Left ventricle myocardium superior (tissue), 1 donor: ENCODE measurements at regions not wholly inside any gene's neighbourhood (a gene's known extent, or its start where the extent isn't known, plus 50 kb on each side); places are given as distances from the start of the nearest gene placed in this dataset.

Source experiments
- ATAC-seq: fragments of 200-7000 bp; cut with Tn5 transposase; one replicate; pipeline ENCODE4 v1.9.1; 2020; ENCODE audit warnings: mild to moderate bottlenecking, moderate library complexity
- DNase-seq: peaks from one replicate; pipeline ENCODE4 v3.0.0-alpha.2; 2020
- intact Hi-C: fragments of 100-400 bp; cut with micrococcal nuclease; formaldehyde crosslinking; loops from one replicate; pipeline ENCODE4 v1.11.0; 2022
- donor health status: DM: no; HTN: yes; CAD: no; lungs with severe emphysema.

DNA sequence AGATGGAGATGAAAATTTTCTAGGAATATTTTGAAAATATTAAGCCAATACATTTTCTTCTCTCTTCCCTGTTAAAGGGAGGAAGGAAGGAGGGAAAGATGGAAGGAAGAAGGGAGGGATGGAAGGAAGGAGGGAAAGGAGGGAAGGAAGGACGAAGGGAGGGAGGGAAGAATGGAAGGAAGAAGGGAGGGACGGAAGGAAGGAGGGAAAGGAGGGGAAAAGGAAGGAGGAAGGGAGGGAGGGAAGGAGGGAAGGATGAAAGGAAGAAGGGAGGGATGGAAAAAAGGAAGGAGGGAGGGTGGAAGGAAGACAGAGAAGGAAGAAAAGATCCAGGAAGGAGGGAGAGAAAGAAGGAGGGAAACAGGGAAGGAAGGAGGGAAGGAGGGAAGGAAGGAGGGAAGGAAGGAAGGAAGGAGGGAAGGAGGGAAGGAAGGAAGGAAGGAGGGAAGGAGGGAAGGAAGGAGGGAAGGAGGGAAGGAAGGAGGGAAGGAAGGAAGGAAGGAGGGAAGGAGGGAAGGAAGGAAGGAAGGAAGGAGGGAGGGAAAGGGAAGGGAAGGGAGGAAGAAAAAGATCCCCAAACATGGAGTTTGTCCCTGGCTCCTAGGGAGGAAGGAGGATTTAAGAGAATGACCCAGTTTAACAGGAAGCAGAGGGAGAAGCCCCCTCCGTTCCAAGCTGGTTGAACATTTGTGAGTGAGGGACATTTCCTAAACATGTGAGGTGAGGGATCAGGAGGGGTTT lies 70.3 kb upstream of the NEURL1B start:
- intact Hi-C loops = no loop called here
- DNase-seq (no peak), ATAC-seq (no peak)

DNA sequence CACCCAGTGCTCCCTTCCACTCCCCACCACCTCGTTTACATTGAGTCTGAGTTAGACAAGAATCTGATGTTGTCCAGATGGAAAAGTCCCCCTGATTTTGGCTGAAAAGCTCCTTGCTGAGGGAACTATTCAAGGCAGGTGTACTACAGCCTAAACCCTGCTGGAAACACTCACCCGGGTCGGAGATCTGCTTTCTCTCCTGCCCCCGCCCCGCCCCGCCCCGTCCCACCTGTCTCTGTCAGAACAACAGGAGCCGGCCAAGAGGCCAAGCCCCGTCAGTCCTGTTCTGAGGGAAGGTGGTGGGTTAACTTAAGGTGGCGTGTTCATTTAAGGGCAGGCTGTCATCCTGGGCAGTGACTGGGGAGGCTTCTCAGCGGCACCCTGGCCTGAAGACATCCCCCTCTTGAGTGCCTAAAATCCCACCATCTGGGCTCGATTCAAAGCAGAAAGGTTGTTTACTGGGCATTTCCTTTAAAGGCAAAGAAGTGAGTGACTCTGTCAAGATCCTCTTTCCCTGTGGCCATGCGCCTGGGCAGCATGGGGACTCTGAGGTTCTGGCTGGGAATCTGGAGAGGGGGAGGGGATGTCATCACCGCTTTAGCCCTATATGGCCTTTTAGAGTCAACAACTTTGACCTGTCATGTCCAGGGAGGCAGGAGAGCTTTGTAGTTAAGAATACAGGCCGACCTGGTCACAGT lies 71.1 kb upstream of the NEURL1B start:
- ATAC-seq = no peak
- intact Hi-C loops = no loop called here
- DNase-seq = no peak

DNA sequence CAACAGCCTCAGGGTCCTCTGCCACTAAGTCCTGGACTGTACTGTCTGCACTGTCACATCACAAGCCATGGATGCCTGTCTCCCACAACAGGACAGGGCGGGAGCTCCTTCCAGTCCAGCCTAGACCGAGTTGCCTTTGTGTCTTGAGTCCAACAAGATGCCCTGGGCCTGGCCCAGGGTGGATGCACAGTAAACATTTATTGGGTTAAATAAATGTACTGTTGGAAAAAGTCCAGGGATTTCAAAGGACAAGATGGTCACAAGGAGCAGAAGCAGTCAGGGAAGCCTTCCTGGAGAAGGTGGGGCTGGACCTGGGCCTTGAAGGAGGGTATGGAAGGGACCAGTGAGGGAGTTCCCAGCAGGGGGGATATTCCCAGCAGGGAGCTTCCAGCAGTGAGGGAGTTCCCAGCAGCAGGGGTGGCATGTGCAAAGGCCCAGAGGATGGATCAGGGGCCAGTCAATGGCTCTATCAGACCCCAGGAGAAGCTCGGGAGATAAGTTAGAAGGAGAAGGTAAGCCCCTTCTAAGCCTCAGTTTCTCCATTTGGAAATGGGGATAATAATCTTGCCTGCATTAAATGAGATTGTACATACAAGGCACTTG lies 72.7 kb upstream of the NEURL1B start:
- intact Hi-C loops = no loop called here
- ATAC-seq (no peak), DNase-seq (no peak)

DNA sequence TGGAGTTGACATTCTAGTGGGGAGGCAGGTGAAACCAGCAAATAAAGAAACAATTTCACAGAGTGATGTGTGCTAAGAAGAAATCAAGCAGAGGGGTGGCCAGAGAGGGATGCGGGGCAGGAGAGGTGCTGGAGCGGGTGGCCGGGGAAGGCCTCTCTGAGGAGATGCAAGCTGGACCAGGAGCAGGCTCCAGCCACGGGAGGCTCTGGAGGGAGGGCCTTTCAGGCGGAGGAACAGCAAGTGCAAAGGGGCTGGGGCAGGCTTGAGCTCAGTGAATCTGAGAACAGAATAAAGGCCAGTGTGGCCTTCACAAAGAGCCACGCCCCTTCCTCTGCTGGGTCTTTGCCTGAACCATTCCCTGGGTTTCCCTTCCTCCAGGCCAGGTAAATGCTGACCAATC lies 73.2 kb upstream of the NEURL1B start:
- ATAC-seq = no peak
- no peak for DNase-seq
- intact Hi-C loops = no loop called here

DNA sequence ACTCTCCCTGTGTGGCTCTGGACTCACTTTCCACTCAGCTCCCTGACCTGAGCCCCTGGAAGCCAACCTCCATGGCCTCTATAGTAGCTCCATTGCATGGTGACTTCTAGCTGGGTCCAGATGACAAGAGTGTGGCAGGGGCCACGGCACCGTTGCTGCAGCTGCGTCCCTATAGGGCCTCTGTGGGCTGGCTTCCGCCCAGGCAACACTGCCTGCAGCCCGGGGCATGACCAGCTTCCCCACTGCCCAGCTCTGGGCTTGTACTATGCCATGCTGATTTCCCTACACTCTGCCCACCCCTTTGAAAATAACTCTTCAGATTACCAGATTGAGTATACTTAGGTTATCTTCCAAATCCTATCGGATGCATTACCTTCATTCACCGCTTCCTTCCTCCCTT lies 73.8 kb upstream of the NEURL1B start:
- DNase-seq (no peak), ATAC-seq (no peak)
- intact Hi-C loops = no loop called here

DNA sequence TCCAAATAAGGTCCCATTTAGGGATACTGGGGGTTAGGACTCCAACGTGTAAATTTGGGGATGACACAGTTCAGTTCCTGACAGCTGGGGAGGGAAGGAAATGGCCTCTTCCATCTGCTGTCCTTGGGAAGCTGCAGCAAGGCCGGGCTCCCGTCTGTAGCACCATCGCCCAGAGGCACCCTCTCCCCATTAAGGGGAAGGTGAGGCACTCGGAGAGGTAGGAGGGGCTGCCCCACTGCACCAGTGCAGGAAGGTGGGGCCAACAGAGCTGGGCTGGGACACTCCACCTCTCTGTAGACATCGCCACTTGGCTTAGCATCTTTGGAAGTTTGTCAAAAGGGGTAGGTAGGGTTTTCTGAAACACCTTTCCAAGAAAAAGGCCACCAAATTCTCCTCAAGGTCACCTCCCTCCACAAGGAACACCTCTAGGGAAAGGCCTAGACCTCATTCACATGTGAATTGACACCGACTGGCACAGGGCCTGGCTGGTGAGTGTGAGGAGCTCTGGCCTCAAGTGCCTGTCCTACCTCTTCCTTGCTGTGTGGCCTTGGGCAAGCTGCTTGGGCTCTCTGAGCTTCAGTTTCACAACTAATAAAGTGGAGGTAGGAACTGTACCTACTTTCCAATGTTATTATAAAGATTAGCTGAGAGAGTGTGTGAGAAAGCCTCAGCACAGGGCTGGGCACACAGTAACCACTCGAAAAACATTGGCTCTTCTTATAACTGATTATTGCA lies 75.0 kb upstream of the NEURL1B start:
- DNase-seq (no peak), ATAC-seq (no peak)
- intact Hi-C loops = no loop called here

DNA sequence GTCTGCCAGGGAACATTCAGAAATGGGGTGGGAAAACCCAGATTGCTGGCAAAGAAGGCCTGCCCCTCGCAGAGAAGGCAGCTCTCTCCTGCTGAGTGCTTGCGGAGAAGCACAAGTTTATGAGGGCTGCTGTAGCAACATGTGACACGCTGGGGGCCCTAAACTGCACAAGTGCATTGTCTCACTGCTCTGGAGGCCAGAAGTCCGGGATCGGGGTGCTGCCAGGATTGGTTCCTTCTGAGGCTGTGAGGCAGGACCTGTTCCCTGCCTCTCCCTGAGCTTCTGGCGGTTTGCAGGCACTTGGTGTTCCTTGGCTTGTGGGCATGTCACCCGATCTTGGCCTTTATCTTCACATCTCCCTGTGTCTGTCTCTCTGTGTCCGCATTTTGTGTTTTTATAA lies 75.6 kb upstream of the NEURL1B start:
- ATAC-seq = no peak
- intact Hi-C loops = no loop called here
- no peak for DNase-seq

DNA sequence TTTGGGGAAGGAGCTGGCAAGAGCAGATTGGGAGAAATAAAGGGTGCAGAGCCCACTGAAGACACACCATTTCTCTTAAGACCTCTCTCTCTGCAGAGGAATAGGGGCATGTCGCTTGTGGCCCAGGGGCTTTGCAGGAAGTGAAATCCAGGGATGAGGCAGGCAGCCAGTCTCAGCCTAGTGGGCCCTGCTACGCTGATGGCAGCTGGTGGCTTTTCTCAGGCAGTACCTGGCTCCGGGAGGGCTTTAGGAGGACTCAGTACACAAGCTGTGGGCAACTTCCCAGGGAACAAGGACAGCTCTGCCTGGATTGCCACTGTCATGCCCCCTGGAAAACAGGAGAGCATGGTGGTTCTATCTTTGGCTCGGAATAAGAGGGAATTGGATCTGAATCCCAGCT lies 76.2 kb upstream of the NEURL1B start:
- DNase-seq (no peak), ATAC-seq (no peak)
- intact Hi-C loops = no loop called here

DNA sequence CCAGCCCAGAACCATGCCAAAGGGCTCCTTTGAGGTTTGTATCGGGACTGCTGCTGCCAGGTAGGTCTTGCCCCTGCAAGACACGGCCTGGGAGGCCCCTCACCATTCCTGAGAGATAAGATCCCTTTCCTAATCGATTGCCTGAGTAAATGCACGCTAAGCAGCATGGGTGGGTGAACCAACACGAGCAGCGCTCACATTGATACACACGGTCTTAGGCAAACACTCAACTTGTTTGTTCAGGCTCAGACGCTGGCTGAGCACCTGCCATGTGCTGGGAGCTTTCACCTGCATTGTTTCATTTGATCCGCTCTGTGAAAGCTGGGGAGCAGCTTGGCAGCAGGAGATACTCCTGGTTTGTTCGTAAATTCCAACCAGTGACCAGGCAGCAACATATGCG lies 76.9 kb upstream of the NEURL1B start:
- DNase-seq = no peak
- intact Hi-C loops = no loop called here
- no peak for ATAC-seq

DNA sequence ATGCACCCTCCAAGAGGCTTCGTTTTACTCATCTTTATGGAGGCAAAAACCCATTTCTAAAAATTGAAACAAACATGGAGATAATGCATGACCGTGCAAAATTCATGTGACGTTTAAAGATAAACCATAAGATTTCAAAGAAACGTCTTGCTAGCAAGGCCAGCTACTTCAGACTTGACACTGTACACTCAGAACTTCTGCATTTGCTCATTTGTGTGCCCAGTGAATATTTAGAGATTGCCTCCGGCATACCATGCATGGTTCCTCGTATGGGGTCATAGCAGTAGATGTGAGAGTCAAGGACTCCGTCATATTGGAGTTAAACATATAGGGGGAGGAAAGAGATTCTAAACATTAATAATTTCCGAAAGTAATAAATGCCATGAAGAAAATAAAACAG lies 78.6 kb upstream of the NEURL1B start:
- intact Hi-C loops = no loop called here
- no peak for DNase-seq
- no peak for ATAC-seq

DNA sequence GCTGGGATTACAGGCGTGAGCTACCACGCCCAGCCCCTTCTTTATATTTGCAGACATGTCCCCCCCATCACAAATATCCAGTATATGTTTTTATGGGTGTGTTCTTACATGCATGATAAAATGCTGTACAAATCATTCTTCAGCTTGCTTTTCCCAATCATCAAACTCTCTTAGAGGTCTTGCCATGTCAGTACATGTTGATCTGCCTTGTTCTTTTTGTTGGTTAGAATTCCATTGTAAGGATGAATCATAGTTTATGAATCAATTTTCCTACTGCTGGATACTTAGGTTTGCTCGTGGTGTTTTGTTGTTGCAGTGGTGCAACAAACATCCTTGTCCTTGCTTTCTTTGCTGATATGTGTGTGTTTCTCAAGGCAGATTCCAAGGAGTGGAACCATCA lies 79.9 kb upstream of the NEURL1B start:
- ATAC-seq (no peak), DNase-seq (no peak)
- intact Hi-C loops = no loop called here

DNA sequence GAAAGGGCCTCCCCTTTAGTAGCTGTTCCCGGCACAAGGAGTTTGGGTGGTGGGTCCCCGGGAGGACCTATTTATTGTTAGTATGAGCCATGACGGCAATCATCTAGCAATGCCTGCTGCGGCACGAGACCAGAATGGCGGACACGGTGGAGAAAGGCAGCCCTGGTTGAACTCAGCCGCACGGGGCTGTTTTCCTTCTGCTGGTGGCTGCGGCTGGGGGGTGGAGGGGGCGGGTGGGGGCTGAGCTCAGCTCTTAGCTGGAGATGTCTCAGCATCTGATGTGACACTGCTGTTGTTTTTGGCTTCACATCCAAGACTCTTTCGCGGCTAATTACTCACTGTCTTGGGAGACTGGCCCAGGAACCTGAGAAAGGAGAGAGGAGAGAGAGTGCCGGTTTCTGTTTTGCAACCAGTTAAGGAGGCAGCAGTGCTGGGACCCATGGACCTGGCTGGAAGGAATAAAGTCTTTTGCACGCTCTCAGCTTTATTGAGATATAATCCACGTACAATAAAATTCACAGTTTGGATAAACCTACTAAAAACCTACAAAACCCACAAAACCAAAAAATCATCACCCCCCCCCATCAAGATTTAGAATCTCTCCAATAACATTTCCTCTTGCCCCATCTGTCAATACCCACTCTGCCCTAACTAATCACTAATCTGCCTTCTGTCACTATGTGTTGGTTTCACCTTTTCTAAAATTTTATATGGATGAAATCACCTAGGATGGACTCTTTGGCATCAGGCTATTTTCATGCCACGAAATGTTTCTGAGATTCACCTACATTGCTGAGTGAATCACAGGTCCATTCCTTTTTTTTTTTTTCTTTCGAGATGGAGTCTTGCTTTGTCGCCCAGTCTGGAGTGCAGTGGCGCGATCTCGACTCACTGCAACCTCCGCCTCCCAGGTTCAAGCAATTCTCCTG lies 81.8 kb upstream of the NEURL1B start:
- DNase-seq (peak; percentile 79), ATAC-seq (peak; percentile 74)
- intact Hi-C loops = no loop called here

DNA sequence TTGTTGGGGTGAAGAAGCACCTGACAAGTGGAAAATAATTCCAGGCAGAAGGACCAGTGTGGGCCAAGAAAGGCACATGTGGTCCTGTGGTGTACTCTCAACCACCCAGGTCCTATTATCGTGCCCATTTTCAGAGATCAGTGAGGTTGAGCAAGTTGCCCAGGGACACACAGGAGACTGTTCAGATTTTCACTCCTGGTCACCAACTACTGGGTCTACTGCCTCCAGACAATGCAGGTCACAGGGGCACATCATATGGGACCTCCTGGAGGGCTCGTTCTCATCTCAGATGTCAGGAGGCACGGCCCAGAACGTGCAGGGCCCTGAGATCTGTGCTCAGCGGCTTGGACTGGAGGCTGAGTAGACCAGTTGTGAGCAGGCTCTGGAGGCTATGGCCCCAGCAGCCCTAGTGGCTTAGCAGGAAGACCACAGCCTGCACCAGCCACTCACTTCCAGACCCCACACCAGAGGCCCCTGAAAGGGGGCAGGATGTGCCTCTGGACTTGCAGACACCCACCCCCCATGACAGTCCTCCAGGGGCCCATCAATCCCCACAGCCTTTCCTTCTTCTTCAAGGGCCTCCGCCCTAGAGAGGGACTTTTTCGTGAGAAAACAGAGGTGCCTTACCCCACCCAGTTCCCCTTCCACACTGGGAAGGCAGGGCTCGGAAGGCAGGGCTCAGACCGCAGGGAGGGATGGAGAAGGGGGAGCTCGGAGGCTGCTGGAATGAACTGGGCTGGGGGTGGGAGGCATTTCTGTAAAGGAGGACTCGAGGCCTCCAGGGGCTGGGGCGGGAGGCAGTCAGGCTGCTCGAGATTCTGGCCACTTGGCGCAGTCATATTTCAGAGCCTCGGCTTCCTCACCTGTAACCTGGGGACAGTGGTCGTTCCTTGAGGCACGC lies 82.7 kb upstream of the NEURL1B start:
- ATAC-seq (peak; percentile 2), DNase-seq (no peak)
- intact Hi-C loops = no loop called here

DNA sequence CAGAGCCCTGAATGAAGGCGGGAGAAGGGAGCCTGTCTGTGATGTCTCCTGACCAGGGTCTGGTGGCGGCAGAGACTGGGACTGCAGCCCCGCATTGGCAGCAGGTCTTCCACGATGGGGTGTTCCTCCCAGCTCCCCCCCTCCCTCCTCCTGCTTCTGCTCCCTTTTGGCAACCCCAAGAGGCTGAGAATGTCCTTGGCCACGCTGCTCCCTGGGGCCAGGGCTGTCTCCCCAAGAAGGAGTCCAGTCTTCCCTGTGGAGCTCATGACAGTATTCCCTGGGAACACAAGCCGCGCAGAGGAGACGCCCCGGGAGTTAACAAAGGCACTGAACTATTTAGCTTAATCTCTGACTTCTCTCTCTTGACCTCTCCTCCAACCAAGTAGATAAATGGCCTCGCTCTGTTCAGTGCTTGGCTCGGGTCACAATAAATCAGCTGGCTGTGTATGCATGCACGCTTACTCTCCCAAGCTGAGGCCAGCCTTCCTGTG lies 84.0 kb upstream of the NEURL1B start:
- intact Hi-C loops = no loop called here
- DNase-seq = peak; percentile 64
- peak; percentile 78 for ATAC-seq

DNA sequence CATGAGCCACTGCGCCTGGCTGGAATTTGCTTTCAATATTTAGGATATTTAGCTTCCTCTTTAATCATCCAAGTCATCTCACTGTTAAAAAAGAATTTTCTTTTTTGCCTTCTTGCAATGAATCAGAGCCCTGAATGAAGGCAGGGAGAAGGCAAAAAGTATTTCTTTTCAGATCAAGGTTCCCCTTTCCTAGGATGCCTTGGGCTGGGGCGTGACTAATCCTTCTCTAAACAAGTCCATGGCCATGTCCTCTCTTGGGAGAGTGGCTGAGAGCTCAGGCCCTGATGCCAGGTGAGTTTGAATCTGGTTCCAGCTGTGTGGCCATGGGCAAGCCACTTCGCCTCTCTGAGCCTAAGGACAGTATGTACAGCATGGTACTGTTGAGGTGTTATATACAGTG lies 84.8 kb upstream of the NEURL1B start:
- intact Hi-C loops = no loop called here
- DNase-seq (no peak), ATAC-seq (no peak)

DNA sequence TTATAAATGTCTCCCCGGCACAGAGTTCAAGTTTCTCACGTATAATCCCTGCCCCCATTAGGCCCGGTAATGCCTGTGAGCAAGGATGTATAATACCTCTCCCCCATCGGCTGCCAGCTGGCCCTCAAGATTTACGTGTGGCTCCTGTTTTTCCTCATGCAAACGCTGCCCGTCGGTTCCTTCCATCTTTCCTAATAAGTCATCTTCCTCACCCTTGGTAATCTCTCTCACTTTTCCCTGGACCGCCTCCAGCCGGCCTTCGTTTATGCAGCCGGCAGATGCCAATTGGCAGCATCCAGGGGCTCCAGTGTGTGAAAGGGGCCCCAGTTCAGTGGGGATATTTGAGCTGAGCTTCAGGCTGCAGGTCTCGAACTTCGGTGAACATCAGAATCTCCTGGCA lies 86.5 kb upstream of the NEURL1B start:
- peak; percentile 55 for DNase-seq
- intact Hi-C loops = no loop called here
- ATAC-seq = no peak

DNA sequence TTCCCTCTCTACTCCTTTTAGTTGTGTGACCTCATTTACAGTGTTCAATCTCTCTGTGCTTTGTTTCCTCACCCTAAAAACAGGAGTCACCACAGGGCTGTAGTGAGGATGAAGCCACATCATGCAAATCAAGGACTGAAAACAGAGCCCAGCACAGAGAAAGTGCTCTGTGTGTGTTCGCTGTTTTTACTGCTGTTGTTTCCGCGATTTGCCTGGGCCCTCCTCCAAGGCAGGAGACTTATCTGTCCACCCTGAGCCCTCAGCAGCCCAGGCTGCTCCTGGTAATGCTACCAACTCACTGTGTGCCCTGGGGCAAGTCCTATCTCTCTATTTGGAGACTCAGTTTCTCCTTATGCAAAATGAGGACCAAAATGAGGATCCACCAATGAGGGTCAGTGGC lies 87.2 kb upstream of the NEURL1B start:
- ATAC-seq (no peak), DNase-seq (no peak)

DNA sequence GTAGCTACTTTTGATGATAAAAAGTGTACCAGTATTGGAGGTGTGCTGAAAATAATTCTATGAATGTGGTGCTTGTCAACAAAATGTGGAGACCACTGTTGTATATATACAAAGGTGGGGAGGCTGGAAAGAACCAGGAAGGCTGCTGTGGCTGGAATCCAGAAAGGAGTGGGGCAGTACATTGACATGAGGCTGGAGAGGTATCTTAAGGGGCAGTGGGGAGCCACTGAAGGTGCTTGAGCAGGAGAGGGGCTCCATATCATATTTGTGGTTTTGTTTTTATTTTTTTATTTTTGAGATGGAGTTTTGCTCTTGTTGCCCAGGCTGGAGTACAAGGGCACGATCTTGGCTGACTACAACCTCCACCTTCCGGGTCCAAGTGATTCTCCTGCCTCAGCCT lies 87.9 kb upstream of the NEURL1B start:
- ATAC-seq (no peak), DNase-seq (no peak)
- intact Hi-C loops = no loop called here

More for the DNA sequence above, 87.2 kb upstream of the NEURL1B start:
- intact Hi-C loops = no loop called here
